GM18502 (cell line): ENCODE measurements at regions not wholly inside any gene's neighbourhood (a gene's known extent, or its start where the extent isn't known, plus 50 kb on each side); places are given as distances from the start of the nearest gene placed in this dataset.

Experiments used
- ATAC-seq: cut with Tn5 transposase; IDR thresholded peaks from one replicate; pipeline ENCODE4 v1.9.1; 2021; ENCODE audit warnings: mild to moderate bottlenecking; ENCODE audit not compliant: unreplicated experiment, poor library complexity

- no peak for ATAC-seq
These were observed 61.7 kb upstream of the DCAF8L1 start for GRCh38 chrX:28042826-28043564.

- ATAC-seq: no peak
These were observed 61.0 kb upstream of the DCAF8L1 start for GRCh38 chrX:28042260-28042659.

- ATAC-seq: no peak
These were observed 58.0 kb upstream of the DCAF8L1 start for GRCh38 chrX:28039258-28039657.
